ENCODE measurements at regions not wholly inside any gene's neighbourhood (a gene's known extent, or its start where the extent isn't known, plus 50 kb on each side); places are given as distances from the start of the nearest gene placed in this dataset.

DNA sequence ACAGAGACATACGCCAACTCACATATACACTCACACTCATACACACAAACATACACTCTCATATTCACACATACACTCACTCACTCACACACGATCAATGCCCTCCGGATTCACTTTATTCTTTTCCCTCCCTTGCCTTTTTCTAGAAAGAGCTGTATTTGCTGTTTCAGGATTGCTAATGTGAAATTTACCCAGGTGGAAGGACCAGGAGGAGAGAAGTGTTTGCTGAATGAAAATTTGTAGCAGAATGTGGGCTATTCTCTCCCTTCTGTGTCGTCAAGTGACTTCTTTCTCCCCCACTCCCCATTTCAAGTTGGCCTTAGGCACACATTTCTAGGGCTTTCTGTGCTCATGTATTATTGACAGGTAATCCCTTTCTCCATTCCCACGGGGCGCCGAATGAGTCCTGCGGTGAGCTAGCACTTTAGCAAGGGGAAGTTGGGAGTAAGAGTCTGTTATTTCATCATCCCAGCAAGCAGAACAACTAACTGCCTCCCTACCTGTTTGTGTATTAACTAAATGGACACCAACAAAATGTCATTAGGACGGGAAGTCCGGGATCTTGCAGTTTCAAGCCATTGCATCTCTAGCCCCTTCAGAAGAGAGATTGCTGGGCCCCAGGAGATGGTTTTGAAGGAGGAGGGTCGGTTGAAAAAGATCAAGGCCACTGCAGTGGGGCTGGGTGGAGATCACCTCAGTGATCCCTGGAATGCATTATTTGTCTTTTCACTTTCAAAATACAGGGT, 97.1 kb upstream of the TAF11L2 start:
- H3K36me3 ChIP-seq: no peaks in the 10 kb centered on the region
- peaks cover 0 to 27% (median 0%) of the 10 kb centered on the region in 4 donors for H3K27me3 ChIP-seq
- peak; percentile 80 for DNase-seq (ENCODE audit: extremely low spot score)
- H3K4me1 ChIP-seq: no peaks in the 10 kb centered on the region
- H3K9me3 ChIP-seq: no peaks in the 10 kb centered on the region
- intact Hi-C loops (cut with DNase I): no loop called here
- TF ChIP-seq EP300 (IDR thresholded peaks at IDR 0.05) (no peak), POLR2AphosphoS5 (IDR thresholded peaks at IDR 0.05) (no peak), POLR2A (IDR thresholded peaks at IDR 0.05; ENCODE audit: low read depth) (no peak), CTCF (IDR thresholded peaks at IDR 0.05) (no peak)
- H3K27ac ChIP-seq (replicated peaks in 1 of 4): no peak overlapping the region
- no peak overlapping the region for H3K4me3 ChIP-seq
- 61% methylated on average over 11 of the region's 11 CpGs for WGBS

DNA sequence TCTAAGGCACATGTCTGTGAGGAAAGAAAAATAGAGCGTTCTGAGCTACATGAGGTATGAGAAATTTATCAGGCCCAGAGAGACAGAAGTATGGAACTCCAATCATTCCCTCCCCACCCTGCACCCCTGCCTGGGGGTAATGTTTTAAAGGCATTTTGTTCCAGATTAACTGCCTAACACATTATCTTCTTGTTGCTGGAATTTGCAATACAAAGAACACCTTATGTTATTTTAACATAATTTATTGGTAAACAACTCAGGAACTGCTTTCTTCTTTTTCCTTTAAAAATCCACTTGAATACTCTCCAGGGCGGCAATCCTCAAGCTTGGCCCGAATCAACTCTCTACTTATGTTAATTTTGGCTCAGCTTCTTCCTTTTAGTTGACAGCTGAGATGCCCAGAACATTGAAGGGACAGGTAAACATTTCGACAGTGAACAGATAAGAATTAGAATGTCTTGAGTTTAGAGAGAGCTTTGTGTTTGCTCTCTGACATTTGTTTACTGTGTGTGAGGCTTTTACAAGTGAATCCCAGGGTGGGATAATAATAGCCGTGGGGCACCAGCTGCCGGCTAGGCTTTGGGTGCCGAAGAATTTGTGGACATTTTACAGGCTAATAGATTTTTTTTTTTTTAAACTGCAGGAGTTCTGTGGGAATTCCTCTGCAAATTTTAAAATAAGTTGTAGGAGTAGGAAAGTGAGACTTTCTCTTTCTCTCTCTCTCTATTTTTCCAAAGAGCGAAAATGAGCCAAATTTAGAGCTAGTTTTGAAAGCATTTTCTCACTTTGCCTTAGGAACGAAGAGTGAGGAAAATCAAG, 96.4 kb upstream of the TAF11L2 start:
- H3K4me3 ChIP-seq: no peak overlapping the region
- H3K4me1 ChIP-seq: no peaks in the 10 kb centered on the region
- 41% methylated on average over 9 of the region's 9 CpGs for WGBS
- no peaks in the 10 kb centered on the region for H3K36me3 ChIP-seq
- TF ChIP-seq CTCF (IDR thresholded peaks at IDR 0.05) (no peak), POLR2AphosphoS5 (IDR thresholded peaks at IDR 0.05) (no peak), EP300 (IDR thresholded peaks at IDR 0.05) (no peak), POLR2A (IDR thresholded peaks at IDR 0.05; ENCODE audit: low read depth) (no peak)
- peaks cover 0 to 27% (median 0%) of the 10 kb centered on the region in 4 donors for H3K27me3 ChIP-seq
- no peaks in the 10 kb centered on the region for H3K9me3 ChIP-seq
- peak; percentile 37 for DNase-seq (ENCODE audit: extremely low spot score)
- no peak overlapping the region for H3K27ac ChIP-seq (replicated peaks in 1 of 4)
- intact Hi-C loops (cut with DNase I): no loop called here

DNA sequence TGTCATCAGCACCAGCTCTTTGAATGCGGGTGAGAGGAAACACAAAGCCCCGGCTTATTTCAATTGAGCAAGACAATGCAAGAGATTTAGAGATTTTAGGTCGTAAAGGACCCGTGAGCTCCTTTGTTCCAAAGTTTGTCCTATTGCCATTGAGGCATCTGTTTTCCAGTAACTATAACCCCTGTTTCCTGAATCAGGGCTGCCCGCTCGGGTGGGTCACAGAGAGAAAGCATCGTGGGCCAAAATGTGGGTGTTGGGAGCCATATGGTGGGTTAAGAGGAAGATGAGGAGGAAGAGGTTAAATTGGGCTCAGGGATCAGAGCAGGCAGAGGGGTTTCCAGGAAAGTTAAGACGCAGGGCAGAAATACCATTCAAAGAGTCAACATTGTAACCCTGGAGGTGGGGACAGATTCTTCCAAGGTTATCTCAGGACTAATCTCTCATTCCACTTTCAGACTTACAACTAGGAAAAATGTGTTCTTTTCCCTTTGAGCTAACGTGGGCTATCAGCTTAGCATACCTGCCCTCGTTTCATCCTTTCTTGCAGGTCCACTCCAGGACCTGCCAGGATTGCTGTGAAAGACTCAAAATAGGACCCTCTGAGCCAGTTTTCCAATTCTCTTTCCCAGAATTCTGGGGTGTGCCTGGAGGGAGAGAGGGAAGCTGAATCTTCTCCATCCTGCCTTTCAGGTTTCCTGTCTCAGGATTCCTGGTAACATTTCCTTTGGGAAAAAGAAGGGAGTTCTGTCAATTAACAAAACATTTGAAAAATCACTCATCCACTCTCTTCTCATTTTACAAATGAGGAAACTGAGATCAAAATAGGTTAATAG, 95.5 kb upstream of the TAF11L2 start:
- WGBS: 29% methylated on average over 10 of the region's 10 CpGs
- intact Hi-C loops (cut with DNase I): no loop called here

More for the DNA sequence above, 95.5 kb upstream of the TAF11L2 start:
- H3K4me1 ChIP-seq: no peaks in the 10 kb centered on the region
- H3K9me3 ChIP-seq: no peaks in the 10 kb centered on the region
- TF ChIP-seq EP300 (IDR thresholded peaks at IDR 0.05) (no peak), POLR2AphosphoS5 (IDR thresholded peaks at IDR 0.05) (no peak), POLR2A (IDR thresholded peaks at IDR 0.05; ENCODE audit: low read depth) (no peak), CTCF (IDR thresholded peaks at IDR 0.05) (no peak)
- peak; percentile 50 for DNase-seq (ENCODE audit: extremely low spot score)
- H3K27me3 ChIP-seq: peaks cover 0 to 23% (median 0%) of the 10 kb centered on the region in 4 donors
- no peak overlapping the region for H3K4me3 ChIP-seq
- no peaks in the 10 kb centered on the region for H3K36me3 ChIP-seq
- H3K27ac ChIP-seq (replicated peaks in 1 of 4): no peak overlapping the region
